SIG-M5 (cell line): ENCODE measurements at regions not wholly inside any gene's neighbourhood (a gene's known extent, or its start where the extent isn't known, plus 50 kb on each side); places are given as distances from the start of the nearest gene placed in this dataset.

Source experiments
- DNase-seq: peaks from one replicate; lab custom pipeline; 2025; lab: John Stamatoyannopoulos, UW

DNA sequence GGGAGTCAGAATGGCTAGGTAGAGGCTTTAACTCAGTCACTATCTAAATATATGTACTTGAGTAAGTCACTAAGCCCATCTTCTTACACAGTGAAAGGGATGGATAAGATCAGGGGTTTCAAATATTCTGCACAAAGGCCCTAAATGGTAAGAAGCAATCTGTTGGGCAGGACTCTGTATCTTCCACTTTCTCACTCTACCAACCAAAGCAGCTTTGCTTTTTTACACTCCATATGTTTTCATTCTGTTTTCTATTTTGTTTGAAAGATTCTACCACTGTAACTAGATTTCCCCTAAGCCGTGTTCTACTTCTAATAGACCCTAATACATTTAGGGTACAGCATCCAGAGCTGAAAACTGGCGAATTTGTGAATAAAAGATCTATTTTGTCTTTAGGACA, 477.5 kb upstream of the NMUR2 start:
- DNase-seq: no peak

DNA sequence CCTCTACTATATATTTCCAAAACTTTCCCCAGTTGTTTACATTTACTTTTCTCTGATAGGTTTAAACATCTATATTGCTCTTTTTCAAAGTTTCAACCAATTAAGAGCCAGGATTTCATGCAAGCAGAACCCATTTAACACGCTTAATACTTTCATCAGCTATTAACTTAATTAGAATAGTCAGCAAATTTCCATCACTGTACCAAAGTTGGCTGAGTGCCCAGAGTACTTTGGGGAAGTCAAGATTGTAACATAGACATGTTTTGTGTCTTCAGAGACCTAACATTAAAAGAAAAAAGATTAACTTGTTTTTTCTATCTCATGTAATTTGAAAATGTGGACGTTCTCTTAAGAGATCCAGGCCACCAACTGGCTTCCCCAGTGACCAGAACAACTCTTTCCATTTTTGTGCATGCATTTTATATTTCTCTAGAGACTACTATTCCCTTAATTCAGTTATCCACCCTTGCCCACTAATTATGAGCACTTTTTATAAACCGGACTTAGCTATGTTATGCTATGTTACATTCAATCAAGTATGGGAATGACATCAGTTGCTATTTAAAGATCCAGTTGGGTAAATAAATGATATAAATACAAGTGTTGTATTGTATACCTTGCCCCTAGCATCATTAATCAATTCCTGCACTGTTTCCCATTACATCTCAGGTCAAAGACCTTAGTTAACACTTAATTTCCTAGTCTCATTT, 478.1 kb upstream of the NMUR2 start:
- no peak for DNase-seq

DNA sequence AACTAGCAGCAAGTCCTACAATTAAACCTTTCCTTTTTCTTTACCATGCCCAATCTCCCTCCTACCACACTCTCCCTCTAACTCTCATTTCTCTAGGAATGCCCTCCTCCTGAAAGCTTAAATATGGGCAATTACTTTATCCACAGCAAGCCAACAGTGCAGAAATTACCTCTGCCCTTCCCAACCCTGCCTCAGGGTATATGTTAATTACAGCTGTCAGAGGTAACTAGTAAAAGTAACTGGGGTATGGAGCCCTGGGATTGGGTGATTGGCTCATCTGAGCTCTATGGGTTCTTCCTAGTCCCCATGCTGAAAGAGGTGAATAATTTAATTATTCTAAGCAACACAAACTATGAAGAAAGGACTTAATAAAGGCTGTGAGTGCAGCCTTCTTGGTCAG, 478.9 kb upstream of the NMUR2 start:
- no peak for DNase-seq

- DNase-seq: no peak
Measured at GRCh38 chr5:152900332-152900731, 495.3 kb upstream of the NMUR2 start.

- DNase-seq: no peak
Measured at GRCh38 chr5:152901754-152902153, 496.7 kb upstream of the NMUR2 start.

DNA sequence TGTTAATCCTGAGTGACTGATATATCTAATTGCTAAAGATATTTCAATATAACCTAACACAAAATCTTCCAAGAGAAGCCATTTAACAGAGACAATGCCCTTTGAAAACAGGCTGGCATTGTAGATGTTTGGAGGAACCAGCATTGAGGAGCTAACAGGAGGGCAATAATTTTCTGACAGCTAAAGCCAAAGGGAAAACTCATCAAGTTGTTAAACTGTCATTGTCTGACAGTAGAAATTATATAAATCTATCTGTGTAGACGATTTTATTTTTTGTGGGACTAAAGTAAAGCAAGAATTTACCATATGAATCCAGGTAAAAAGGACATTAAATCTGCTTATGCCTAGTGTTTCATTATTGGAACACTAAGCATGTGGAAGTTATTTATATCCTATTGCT, 500.2 kb upstream of the NMUR2 start:
- no peak for DNase-seq

DNA sequence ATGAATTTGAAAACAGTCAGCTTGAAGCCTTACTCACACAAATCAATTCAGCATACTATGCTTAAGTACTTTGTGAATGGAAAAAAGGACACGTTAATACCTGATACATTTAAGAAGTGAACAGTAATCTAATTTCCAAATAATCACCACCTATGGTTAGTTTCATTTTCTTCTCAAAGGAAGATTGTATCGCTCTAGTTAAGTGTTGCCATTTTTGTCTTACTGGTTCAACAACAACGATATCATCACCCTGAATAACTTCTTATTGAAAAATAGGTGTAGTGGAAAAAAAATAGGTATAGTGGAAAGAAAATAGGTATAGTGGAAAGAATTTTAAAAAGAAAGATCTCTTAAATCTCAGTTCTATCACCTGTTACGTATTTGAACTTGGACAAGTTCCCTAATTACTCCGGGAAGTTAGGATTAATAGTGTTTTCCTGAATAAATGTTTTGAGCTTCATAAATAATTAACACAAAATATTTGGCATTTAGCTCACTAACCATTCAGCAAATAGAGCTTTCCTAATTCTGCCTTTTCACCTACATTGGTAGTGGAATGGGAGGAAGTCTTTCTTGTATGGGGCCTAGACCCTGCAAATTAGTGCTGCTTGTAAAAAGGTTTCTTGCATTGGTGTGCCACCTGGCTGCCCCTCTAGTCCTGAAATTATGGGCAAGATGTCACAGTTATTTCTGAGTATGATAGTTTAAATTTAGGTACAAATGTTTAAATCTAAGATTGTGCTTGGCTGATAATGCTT, 502.6 kb upstream of the NMUR2 start:
- DNase-seq: no peak

DNA sequence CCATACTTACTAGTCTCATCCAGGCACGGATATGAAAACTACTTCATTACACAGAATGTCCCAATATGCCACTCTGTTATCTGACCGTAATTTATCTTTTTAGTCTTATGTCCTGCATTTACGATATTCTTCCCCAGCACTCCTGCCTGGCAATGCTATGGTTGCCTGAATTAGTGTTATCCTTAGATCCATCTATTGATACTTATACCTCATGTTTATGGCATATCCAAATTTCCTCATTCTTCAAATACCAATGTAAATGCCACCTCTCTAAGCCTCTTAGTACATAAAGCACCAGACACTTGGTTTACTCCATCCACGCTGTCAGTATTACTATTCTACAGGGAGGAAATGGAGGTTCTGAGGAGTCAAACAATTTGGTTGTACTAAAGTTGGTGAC, 507.8 kb upstream of the NMUR2 start:
- DNase-seq: no peak

DNA sequence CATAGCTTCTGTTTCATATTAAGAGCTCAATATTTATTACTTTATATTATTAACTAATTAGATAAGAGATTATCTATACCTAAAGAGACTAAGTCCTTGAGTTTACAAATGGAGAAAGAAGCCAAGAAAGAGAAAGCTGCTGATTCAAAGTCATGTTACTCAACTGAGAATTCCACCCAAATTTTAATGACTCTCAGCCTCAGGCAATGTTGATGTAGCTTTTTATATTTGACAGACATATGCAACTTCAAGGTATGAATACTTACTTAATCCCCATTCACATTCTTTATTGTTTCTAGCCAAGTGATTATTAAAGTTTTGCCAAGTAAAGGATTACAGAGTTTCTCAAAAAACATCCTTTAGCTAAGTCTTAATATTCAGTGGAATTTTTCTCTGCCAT, 527.5 kb upstream of the NMUR2 start:
- DNase-seq: no peak

DNA sequence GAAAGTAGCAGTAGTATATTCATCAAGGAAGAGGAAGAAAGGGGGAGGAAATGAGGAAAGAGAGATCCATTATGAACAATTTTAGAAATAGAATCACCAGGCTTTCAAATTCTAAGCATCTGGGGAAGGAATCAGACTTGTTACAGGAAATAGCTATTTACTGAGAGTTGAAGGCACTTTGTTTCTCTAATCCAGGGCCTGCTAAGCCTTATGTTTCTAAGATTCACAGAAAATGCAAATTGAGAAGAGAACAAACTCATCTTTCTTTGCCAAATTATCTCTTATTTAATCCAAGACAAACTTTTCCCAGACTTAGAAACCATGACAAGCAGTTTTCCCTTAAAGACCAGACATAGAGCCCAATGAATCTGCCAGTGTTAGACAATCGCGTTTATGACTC, 528.0 kb upstream of the NMUR2 start:
- no peak for DNase-seq

DNA sequence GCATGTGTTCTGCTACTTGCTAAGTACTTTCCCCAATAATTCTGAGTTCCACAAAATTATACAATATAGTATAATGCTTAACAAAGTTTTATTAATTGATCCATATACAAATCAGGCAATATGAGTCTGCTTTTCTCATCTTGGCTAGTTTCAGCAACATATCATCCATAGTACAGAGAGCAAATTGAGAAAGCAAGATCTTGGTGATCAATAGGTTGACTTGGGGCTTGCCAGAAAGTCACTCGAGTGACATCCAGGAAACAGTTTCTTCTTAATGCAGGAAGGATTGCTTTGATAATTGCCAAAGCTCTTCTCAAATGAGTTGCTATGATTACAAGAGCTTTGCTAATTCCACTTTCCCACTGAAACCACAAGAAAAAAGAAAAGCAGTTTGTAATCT, 533.6 kb upstream of the NMUR2 start:
- DNase-seq: no peak

DNA sequence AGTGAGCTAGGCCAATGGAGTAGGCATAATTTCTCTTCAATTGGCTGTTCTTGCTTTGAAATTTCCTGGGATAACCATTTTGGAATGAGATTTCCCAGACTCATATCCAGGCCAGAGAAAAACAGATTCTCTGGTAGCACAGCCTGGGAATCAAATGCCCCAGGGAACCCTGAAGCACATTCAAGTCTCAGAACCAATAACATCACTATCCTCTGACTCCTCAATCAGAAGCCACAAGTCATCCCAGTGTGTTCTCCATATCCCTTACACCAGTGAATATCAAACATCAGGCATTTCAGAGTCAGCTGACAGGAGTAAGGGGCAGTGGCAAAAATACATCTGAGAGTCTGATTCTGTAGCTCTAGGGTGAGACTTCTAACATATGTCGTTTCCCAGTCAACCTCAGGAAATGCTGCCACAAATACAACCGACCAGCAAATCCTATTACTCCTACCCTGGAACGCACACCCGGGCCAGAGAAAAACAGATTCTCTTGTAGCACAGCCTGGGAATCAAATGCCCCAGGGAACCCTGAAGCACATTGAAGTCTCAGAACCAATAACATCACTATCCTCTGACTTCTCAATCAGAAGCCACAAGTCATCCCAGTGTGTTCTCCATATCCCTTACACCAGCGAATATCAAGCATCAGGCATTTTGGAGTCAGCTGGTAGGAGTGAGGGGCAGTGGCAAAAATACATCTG, 537.7 kb upstream of the NMUR2 start:
- DNase-seq: no peak

DNA sequence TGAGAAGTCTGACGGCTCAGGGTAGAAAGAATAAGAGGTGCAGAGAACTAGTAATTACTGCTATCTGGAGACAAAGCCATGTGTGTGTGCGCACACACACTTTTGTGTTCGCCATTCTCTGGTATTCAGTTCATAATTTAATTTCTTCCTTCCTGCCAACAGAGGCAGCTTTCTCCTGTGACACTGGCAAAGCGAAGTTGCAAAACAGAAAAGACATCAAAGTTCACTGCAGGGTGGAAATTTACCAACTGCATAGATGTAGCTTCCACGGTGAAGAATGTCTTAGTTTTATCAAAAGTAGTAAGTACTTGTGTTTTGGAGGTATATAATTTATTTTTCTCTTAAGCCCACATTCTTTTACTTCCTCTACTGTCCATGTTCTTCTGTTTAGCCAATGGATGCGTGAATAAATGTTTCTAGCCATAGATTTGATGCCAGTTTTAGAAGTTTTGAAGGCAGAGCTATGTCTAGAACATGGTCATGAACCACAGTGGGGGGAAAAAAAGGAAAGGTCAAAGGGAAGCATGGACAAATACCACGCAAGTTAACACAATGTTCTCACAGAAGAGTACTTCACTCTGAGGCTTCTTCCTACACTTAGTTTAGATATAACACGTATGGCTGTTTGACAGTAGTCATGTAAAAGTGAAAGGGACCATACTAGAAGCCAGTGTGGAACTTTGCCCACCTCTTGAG, 536.5 kb upstream of the GRIA1 start:
- DNase-seq: no peak

DNA sequence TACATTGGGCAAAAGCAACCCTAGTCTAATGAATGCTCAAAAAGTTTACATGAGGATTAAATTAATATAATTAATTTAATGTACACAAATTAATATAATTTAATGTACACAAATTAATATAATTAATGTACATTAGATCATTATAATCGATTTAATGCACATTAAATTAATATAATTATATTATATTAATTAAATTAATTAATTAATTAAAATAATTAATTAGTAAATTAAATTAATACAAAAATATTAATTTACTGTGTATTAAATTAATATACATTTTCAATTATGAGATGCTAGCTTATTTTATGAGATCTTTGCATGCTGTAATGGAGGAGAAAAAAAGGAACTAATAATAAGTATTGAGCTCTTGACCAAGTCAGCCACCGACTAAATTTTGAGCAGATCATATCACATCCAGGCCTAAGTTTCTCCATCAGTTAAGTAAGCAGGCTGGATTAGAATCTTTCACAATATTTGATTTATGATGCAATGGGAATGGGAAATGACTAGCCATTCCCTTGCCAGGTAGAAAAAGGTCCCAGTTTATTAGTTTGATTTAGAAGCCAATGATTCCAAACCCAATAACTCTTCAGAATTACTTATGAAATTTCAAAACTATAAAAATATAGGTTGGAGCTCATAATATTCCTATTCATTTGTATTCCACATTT, 533.4 kb upstream of the GRIA1 start:
- DNase-seq: no peak

GRCh38 chr5:152978141-152978835, 512.2 kb upstream of the GRIA1 start:
- DNase-seq: no peak

GRCh38 chr5:152987131-152987530, 503.3 kb upstream of the GRIA1 start:
- DNase-seq: no peak

DNA sequence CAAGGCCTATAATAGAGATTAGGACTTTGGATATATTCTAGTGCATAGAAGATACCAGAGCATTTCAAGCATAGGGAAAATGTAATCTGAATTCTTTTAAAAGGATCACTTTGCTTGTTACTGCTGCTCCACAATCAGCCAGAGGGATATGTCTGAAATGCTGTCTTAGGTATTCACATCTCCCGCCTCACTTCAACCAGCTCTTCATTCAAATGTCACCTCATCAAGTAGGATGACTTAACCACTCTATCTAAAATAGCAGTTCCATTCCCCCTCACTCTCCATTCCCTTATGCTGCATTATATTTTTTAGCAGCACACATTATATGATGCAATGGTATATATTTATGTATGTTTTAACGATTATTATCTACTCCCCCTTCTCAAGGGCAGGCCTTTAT, 500.3 kb upstream of the GRIA1 start:
- DNase-seq: no peak

DNA sequence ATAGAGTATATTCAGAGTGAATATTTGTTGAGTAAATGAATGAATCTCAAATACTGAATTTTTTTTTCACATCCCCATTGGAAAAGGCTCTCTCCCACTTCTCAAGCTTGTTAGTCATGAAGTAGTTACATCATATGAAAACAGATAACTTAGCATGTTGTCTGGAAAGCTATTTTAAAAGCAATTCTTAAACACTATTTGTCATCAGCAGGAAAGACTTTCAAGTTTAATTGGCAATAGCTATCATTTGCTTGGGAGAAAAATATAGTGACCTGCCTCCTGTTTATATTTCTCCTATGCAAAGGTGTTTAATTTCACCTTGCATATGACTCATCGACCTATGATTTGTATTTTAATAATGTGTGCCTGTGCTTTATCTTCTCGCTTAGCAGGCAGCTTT, 499.8 kb upstream of the GRIA1 start:
- no peak for DNase-seq

GRCh38 chr5:152994033-152994680, 496.3 kb upstream of the GRIA1 start:
- no peak for DNase-seq

GRCh38 chr5:152995214-152995725, 495.2 kb upstream of the GRIA1 start:
- DNase-seq: no peak

DNA sequence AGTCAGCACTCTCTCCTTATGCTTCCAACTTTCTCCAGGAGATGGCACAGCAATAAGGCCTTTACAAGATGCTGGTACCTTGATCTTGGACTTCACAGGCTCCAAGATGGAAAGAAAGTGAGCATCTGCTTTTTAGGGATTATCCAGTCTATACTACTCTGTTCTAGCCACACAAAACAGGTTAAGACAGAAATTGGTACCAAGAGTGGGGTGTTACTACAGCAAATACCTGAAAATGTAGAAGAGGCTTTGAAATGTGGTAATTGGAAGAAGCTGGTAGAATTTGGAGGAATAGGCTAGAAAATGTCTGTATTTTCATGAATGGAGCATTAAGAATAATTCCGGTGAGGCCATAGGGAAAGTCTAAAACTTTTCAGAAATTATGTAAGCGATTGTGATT, 484.8 kb upstream of the GRIA1 start:
- no peak for DNase-seq
